ENCODE measurements at regions not wholly inside any gene's neighbourhood (a gene's known extent, or its start where the extent isn't known, plus 50 kb on each side); places are given as distances from the start of the nearest gene placed in this dataset.

DNA sequence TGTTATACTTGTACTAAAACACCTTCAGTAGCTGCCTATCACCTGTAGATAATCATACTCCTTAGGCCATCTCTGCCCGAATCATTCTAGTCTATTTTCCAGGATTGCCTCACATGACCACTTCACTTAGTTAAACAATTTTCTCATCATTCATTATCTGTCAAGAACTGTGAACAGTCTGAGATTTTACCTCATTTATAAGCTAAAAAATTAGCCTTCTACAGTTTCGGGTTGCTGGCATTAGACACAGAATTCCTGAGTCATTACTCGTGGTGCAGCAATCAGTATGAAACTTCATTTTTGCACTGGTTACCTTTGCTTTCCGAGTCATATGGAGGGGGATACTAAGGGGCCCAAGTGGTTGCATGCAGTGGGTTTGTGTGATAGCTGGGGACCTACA is 57.6 kb upstream of the OTOGL start:
- ChIA-PET SMC1A (ENCODE audit: uncharacterized antibody, unreplicated experiment) (interaction anchor here (1.0 kb wide), 2 partner anchors 19 kb away, joined by 3 to 5 read pairs; no protein-coding TSS in a partner anchor), POLR2A (no interaction called here), CTCF (interaction anchor here (0.6 to 1.0 kb wide), 2 partner anchors 9 to 978 kb away, joined by 3 read pairs; no protein-coding TSS in a partner anchor), RAD21 (ENCODE audit: unreplicated experiment) (no interaction called here)
- H3K9ac ChIP-seq (ENCODE audit: control insufficient read depth, insufficient read depth, low read length) = no peak overlapping the region
- H3K79me2 ChIP-seq (ENCODE audit: control insufficient read depth, insufficient read depth, low read length) = no peaks in the 10 kb centered on the region
- no peaks in the 10 kb centered on the region for H3K27me3 ChIP-seq (replicated peaks in 1 of 2; ENCODE audit: control insufficient read depth in 2 of 2, insufficient read depth in 2 of 2, low read length in 1 of 2)
- H3K9me3 ChIP-seq (replicated peaks; ENCODE audit: control insufficient read depth, insufficient read depth, low read length) = no peaks in the 10 kb centered on the region
- no peak for TF ChIP-seq TCF12 (IDR thresholded peaks at IDR 0.05; ENCODE audit: low read depth, low read length)
- no peak for TF ChIP-seq LARP7 (IDR thresholded peaks at IDR 0.05)
- TF ChIP-seq SMC3 (IDR thresholded peaks at IDR 0.05; ENCODE audit: borderline replicate concordance, low read length) = no peak
- no peak for TF ChIP-seq IRF5 (IDR thresholded peaks at IDR 0.05; ENCODE audit: borderline replicate concordance)
- no peak for TF ChIP-seq NRF1 (conservative IDR thresholded peaks at IDR 0.05; ENCODE audit: low read depth, low read length)
- TF ChIP-seq RELB (IDR thresholded peaks at IDR 0.05; ENCODE audit: low read depth) = no peak
- no peak for TF ChIP-seq PAX8 (IDR thresholded peaks at IDR 0.05)
- TF ChIP-seq E2F8 (IDR thresholded peaks at IDR 0.05; ENCODE audit: low read depth, partially characterized antibody) = no peak
- TF ChIP-seq, protein P1, sequence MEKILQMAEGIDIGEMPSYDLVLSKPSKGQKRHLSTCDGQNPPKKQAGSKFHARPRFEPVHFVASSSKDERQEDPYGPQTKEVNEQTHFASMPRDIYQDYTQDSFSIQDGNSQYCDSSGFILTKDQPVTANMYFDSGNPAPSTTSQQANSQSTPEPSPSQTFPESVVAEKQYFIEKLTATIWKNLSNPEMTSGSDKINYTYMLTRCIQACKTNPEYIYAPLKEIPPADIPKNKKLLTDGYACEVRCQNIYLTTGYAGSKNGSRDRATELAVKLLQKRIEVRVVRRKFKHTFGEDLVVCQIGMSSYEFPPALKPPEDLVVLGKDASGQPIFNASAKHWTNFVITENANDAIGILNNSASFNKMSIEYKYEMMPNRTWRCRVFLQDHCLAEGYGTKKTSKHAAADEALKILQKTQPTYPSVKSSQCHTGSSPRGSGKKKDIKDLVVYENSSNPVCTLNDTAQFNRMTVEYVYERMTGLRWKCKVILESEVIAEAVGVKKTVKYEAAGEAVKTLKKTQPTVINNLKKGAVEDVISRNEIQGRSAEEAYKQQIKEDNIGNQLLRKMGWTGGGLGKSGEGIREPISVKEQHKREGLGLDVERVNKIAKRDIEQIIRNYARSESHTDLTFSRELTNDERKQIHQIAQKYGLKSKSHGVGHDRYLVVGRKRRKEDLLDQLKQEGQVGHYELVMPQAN (conservative IDR thresholded peaks at IDR 0.05) = no peak
- TF ChIP-seq ETV6 (conservative IDR thresholded peaks at IDR 0.05 in 1 of 2, IDR thresholded peaks at IDR 0.05 in 1 of 2; ENCODE audit: borderline replicate concordance in 1 of 2, low read depth in 1 of 2) = no peak
- TF ChIP-seq NFIC (IDR thresholded peaks at IDR 0.05; ENCODE audit: low read depth, low read length) = no peak
- TF ChIP-seq FOXM1 (IDR thresholded peaks at IDR 0.05; ENCODE audit: low read depth, low read length) = no peak
- no peak for TF ChIP-seq NBN (IDR thresholded peaks at IDR 0.05)
- no peak for ATAC-seq
- no peak overlapping the region for H2AFZ ChIP-seq (ENCODE audit: control insufficient read depth, low read depth, low read length)
- in situ Hi-C loops (cut with MboI) (no loop called here), intact Hi-C loops (cut with micrococcal nuclease; ENCODE audit: unreplicated experiment) (no loop called here)
- no peak for DNase-seq (ENCODE audit: low read depth, low spot score)
- H3K4me2 ChIP-seq (ENCODE audit: control insufficient read depth, insufficient read depth) = no peak overlapping the region
- H3K27ac ChIP-seq (ENCODE audit: control insufficient read depth, insufficient read depth) = no peak overlapping the region
- H3K4me3 ChIP-seq = no peak overlapping the region
- no TSS peak for BruUV-seq (replicated peaks)
- H3K4me1 ChIP-seq (ENCODE audit: control insufficient read depth, insufficient read depth, low read length) = no peaks in the 10 kb centered on the region
- no peaks in the 10 kb centered on the region for H4K20me1 ChIP-seq (ENCODE audit: control insufficient read depth, insufficient read depth)
- no peaks in the 10 kb centered on the region for H3K36me3 ChIP-seq (ENCODE audit: control insufficient read depth in 2 of 2, insufficient read depth in 2 of 2, low read length in 1 of 2)
- 39% methylated on average over 4 of the region's 4 CpGs for WGBS (ENCODE audit: insufficient coverage, insufficient replicate concordance, low lambda C conversion rate, missing lambda C conversion rate)
- no peak for FAIRE-seq

Measured in GM12878 (cell line).